T-helper 2 cell treated with Interferon-gamma antibody and Interleukin-4, amounts not matched to agents 5 μg/mL and 100 μg/mL, for 36 hours (primary cell): ENCODE measurements at regions not wholly inside any gene's neighbourhood (a gene's known extent, or its start where the extent isn't known, plus 50 kb on each side); places are given as distances from the start of the nearest gene placed in this dataset.
"Not testable (repeated sequence)": the region's sequence is repeated elsewhere in the genome, so short reads cannot be mapped to it uniquely, and the experiment has no call there.

Source experiments
- DNase-seq: peaks from one replicate; pipeline ENCODE4 v3.0.0; 2021; ENCODE audit warnings: low spot score
- H3K27ac Mint-ChIP-seq: one replicate; pipeline ENCODE4 v1.8.0; 2021; ENCODE audit warnings: mild to moderate bottlenecking, mixed read lengths
- H3K27me3 Mint-ChIP-seq: one replicate; pipeline ENCODE4 v1.8.0; 2021; ENCODE audit warnings: low read depth, mixed read lengths
- H3K36me3 Mint-ChIP-seq: one replicate; pipeline ENCODE4 v1.8.0; 2021; ENCODE audit warnings: low read depth, mixed read lengths
- H3K4me1 Mint-ChIP-seq: one replicate; pipeline ENCODE4 v1.8.0; 2021; ENCODE audit warnings: low read depth, mixed read lengths
- H3K4me3 Mint-ChIP-seq: one replicate; pipeline ENCODE4 v1.8.0; 2022; ENCODE audit warnings: mild to moderate bottlenecking, moderate library complexity, mixed read lengths
- H3K9me3 Mint-ChIP-seq: one replicate; pipeline ENCODE4 v1.8.0; 2021; ENCODE audit warnings: mixed read lengths

DNA sequence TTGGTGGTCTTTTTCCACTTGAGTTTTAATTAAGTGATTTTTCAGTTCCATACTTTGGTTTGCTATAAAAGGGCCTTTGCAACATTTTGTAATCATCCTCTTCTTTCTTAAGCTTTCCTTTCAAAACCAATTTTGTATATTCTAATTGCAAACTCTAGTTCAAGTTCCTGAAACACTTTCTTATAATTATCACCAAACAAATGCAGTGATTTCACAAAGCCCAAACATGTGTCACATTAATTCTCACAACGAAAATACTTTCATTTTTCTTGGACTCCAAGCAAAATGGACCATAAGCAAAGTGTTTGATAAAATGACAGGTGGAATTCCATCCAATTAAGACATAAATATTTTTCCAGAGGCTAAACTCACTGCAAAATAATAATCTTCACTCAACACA lies 188.2 kb upstream of the IRX5 start:
- Mint-ChIP-seq H3K27ac (no peak overlapping the region), H3K4me1 (no peaks in the 10 kb centered on the region)

DNA sequence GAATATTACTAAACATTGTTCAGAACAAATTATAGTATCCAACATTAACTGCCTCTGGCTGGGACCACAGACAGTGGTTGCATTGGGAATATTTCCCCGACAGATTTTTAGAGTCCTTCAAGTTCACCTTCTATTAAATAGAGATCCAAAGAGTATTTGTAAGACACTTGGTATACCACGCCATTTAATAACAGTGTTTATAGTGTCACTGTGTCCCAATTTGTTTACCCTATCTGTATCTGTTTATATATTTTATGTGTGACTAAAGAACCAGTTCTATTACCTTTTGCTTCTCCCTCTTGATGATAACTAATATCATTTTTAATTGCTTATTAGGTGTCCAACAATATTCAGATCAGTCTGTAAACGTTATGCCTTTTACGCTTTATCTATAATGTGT lies 191.3 kb upstream of the IRX5 start:
- no peaks in the 10 kb centered on the region for H3K36me3 Mint-ChIP-seq
- H3K4me3 Mint-ChIP-seq: no peak overlapping the region
- H3K9me3 Mint-ChIP-seq: no peaks in the 10 kb centered on the region
- H3K4me1 Mint-ChIP-seq: no peaks in the 10 kb centered on the region
- no peak for DNase-seq
- H3K27me3 Mint-ChIP-seq: no peaks in the 10 kb centered on the region
- H3K27ac Mint-ChIP-seq: no peak overlapping the region

More for the DNA sequence above, 188.2 kb upstream of the IRX5 start:
- H3K36me3 Mint-ChIP-seq: no peaks in the 10 kb centered on the region
- no peak overlapping the region for H3K4me3 Mint-ChIP-seq
- no peaks in the 10 kb centered on the region for H3K9me3 Mint-ChIP-seq
- no peaks in the 10 kb centered on the region for H3K27me3 Mint-ChIP-seq
- DNase-seq: no peak

- Mint-ChIP-seq H3K4me3 (no peak overlapping the region), H3K27me3 (no peaks in the 10 kb centered on the region), H3K9me3 (no peaks in the 10 kb centered on the region), H3K36me3 (no peaks in the 10 kb centered on the region), H3K27ac (no peak overlapping the region), H3K4me1 (no peaks in the 10 kb centered on the region)
- no peak for DNase-seq
These were observed 196.5 kb upstream of the IRX5 start for GRCh38 chr16:54734156-54734555.

DNA sequence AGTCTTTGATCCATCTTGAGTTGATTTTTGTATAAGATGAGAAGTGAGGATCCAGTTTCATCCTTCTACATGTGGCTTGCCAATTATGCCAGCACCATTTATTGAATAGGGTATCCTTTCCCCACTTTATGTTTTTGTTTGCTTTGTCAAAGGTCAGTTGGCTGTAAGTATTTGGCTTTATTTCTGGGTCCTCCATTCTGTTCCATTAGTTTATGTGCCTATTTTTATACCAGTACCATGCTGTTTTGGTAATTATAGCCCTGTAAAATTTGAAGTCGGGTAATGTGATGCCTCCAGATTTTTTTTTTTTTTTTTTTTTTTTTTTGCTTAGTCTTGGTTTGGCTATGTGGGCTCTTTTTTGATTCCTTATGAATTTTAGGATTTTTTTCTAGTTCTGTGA lies 203.0 kb upstream of the IRX5 start:
- H3K4me1 Mint-ChIP-seq, H3K27me3 Mint-ChIP-seq, H3K9me3 Mint-ChIP-seq, H3K4me3 Mint-ChIP-seq, H3K27ac Mint-ChIP-seq, H3K36me3 Mint-ChIP-seq, DNase-seq: not testable (repeated sequence)

DNA sequence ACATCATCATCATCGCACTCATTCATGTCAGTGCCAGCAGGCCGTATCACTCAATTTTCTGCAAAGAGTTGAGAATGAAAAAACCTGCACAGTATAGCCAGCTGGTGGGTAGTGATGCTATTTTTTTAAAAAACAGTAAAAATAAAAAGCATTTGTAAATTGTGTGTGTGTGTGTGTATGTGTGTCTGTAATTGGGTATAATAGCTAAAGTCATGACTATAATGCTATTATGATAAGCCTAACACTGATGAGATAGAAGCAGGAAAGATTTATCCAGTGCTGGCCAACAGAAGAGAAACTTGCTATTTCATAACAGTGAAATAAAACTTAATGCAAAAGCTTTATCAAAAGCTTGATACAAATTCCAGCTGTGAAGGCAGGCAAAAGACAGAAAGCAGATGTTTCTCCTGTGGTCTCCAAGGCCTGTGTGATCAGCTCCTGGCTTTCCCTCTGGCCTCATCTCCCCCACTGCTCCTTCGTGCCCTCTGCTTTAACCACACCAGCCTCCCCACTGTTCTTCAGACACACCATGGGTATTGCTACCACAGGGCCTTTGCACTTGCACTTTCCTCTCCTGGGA lies 206.2 kb upstream of the IRX5 start:
- no peak overlapping the region for H3K27ac Mint-ChIP-seq
- peaks cover 7% of the 10 kb centered on the region for H3K9me3 Mint-ChIP-seq
- no peaks in the 10 kb centered on the region for H3K27me3 Mint-ChIP-seq

GRCh38 chr16:54722210-54722676 lies 208.4 kb upstream of the IRX5 start:
- DNase-seq: no peak
- Mint-ChIP-seq H3K9me3 (peaks cover 11% of the 10 kb centered on the region), H3K36me3 (no peaks in the 10 kb centered on the region), H3K27ac (no peak overlapping the region), H3K4me1 (no peaks in the 10 kb centered on the region), H3K27me3 (no peaks in the 10 kb centered on the region), H3K4me3 (no peak overlapping the region)

More for the DNA sequence above, 206.2 kb upstream of the IRX5 start:
- no peaks in the 10 kb centered on the region for H3K4me1 Mint-ChIP-seq
- DNase-seq: no peak
- H3K4me3 Mint-ChIP-seq: no peak overlapping the region
- no peaks in the 10 kb centered on the region for H3K36me3 Mint-ChIP-seq

DNA sequence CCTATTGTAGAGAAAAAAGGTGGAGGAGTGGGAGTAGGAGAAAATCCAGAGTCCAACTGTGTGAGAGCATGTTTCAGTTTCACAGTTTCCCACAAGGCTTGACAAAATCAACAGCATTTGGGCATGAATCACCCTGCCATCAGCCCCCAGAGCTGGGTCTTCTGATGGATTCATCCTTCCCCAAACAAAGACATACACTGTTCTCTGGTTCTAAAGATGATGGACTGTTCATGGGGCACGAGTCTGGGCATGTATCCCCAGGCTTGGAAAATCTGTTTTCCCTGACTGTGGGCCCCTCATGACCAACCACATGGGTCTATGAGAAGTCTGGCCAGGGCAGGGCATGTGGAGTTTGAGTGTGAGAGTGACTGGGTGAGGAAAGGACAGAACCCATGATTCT lies 210.4 kb upstream of the IRX5 start:
- Mint-ChIP-seq H3K36me3 (no peaks in the 10 kb centered on the region), H3K4me1 (no peaks in the 10 kb centered on the region), H3K9me3 (peaks cover 11% of the 10 kb centered on the region), H3K27me3 (no peaks in the 10 kb centered on the region), H3K4me3 (no peak overlapping the region), H3K27ac (no peak overlapping the region)
- no peak for DNase-seq

GRCh38 chr16:54719624-54720023 lies 211.0 kb upstream of the IRX5 start:
- Mint-ChIP-seq H3K27ac (no peak overlapping the region), H3K4me1 (no peaks in the 10 kb centered on the region), H3K4me3 (no peak overlapping the region), H3K9me3 (peaks cover 11% of the 10 kb centered on the region), H3K27me3 (no peaks in the 10 kb centered on the region), H3K36me3 (no peaks in the 10 kb centered on the region)
- DNase-seq: no peak

DNA sequence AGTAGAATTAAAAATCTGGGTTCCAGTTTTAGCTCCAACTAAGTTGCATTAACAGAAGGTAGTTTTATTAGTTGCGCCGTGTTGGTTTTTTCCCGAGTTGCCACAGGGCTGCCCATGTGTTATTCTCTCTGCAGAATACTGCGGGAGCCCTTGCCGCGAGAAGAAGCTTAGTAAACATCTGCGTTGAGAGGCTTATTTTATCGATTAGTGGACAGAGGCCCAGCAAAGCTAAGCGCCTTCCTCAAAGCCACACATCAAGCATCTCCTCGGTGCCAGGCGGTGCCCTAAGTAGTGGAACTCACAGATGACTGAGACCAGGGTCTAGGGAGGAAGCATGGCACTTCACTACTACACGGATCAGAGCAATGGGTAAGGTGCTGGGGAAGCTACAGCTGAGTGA lies 212.3 kb upstream of the IRX5 start:
- Mint-ChIP-seq H3K4me1 (no peaks in the 10 kb centered on the region), H3K9me3 (peaks cover 11% of the 10 kb centered on the region), H3K27me3 (no peaks in the 10 kb centered on the region), H3K27ac (no peak overlapping the region), H3K4me3 (no peak overlapping the region), H3K36me3 (no peaks in the 10 kb centered on the region)
- no peak for DNase-seq

DNA sequence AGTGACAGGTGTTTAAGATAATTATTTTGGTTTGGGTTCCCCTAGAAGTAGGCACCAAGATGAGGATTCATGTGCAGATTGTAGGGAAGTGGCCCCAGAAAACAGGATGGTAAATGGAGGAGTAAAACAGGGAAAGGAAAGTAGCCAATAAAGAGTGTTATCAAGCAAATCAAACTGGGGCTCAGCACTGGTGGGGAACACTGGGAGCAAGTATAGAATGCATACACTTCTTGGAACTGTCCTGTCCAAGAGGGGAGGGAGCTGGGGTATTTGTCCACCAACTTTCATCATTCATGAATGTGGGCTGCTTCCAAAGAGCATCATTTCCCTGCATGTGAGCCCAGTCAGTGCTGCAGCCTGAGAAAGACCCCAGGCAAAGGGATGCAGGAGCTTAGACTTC lies 215.7 kb upstream of the IRX5 start:
- Mint-ChIP-seq H3K36me3 (no peaks in the 10 kb centered on the region), H3K9me3 (peaks cover 8% of the 10 kb centered on the region), H3K4me1 (no peaks in the 10 kb centered on the region), H3K27ac (no peak overlapping the region), H3K27me3 (no peaks in the 10 kb centered on the region), H3K4me3 (no peak overlapping the region)
- no peak for DNase-seq

DNA sequence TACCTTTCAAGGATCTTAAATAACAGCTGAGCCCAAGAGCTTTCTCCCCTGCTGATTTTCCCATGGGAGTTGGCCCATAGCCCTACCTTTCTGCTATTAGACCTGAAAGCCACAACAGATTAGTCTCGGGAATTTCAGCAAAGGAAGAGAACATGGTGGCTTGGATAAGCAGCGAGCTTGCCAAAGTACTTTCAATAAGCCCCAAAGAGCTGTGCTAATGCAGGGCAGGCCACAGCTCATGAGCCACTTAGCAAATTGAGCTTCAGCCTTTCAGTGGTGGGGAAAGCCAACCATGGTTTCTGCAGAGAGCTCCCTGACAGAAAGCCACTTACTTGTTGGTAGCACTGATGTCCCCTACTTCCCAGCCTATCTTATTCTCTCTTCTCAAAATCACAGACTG lies 217.8 kb upstream of the IRX5 start:
- H3K27ac Mint-ChIP-seq: no peak overlapping the region
- no peak for DNase-seq
- H3K36me3 Mint-ChIP-seq: no peaks in the 10 kb centered on the region
- no peak overlapping the region for H3K4me3 Mint-ChIP-seq
- H3K4me1 Mint-ChIP-seq: no peaks in the 10 kb centered on the region
- no peaks in the 10 kb centered on the region for H3K9me3 Mint-ChIP-seq
- H3K27me3 Mint-ChIP-seq: no peaks in the 10 kb centered on the region

- Mint-ChIP-seq H3K4me1 (no peaks in the 10 kb centered on the region), H3K9me3 (no peaks in the 10 kb centered on the region)
These were observed 222.9 kb upstream of the IRX5 start for GRCh38 chr16:54707813-54708212.

GRCh38 chr16:54706406-54706805 lies 224.3 kb upstream of the IRX5 start:
- Mint-ChIP-seq H3K36me3 (no peaks in the 10 kb centered on the region), H3K27ac (no peak overlapping the region), H3K4me1 (no peaks in the 10 kb centered on the region), H3K4me3 (no peak overlapping the region), H3K9me3 (no peaks in the 10 kb centered on the region), H3K27me3 (no peaks in the 10 kb centered on the region)
- DNase-seq: no peak

More at GRCh38 chr16:54707813-54708212, 222.9 kb upstream of the IRX5 start:
- Mint-ChIP-seq H3K4me3 (no peak overlapping the region), H3K27me3 (no peaks in the 10 kb centered on the region), H3K27ac (no peak overlapping the region), H3K36me3 (no peaks in the 10 kb centered on the region)
- DNase-seq: no peak

GRCh38 chr16:54703339-54703738 lies 227.3 kb upstream of the IRX5 start:
- no peaks in the 10 kb centered on the region for H3K36me3 Mint-ChIP-seq
- no peaks in the 10 kb centered on the region for H3K9me3 Mint-ChIP-seq
- H3K27me3 Mint-ChIP-seq: no peaks in the 10 kb centered on the region
- H3K27ac Mint-ChIP-seq: no peak overlapping the region
- no peak overlapping the region for H3K4me3 Mint-ChIP-seq
- no peak for DNase-seq
- H3K4me1 Mint-ChIP-seq: no peaks in the 10 kb centered on the region

- DNase-seq: no peak
- Mint-ChIP-seq H3K9me3 (no peaks in the 10 kb centered on the region), H3K36me3 (no peaks in the 10 kb centered on the region), H3K4me3 (no peak overlapping the region), H3K4me1 (no peaks in the 10 kb centered on the region), H3K27ac (no peak overlapping the region), H3K27me3 (no peaks in the 10 kb centered on the region)
These were observed 231.0 kb upstream of the IRX5 start for GRCh38 chr16:54699656-54700055.
